Mesendoderm (in vitro differentiated cells): ENCODE measurements at regions not wholly inside any gene's neighbourhood (a gene's known extent, or its start where the extent isn't known, plus 50 kb on each side); places are given as distances from the start of the nearest gene placed in this dataset.

ENCODE experiments used
- DNase-seq: peaks from one replicate; pipeline ENCODE4 v3.0.0; 2013
- H2AK5ac ChIP-seq: 2 replicates; pipeline ENCODE4 v1.6.1; 2013; ENCODE audit warnings: low read length, inconsistent platforms
- H2BK120ac ChIP-seq: 2 replicates; pipeline ENCODE4 v1.6.1; 2013; ENCODE audit warnings: low read depth, mild to moderate bottlenecking, low read length, moderate library complexity, mixed read lengths
- H2BK15ac ChIP-seq: replicated peaks from 2 replicates; pipeline ENCODE4 v1.6.1; 2013; ENCODE audit warnings: low read depth, mild to moderate bottlenecking, moderate library complexity
- H2BK5ac ChIP-seq: 2 replicates; pipeline ENCODE4 v1.6.1; 2013; ENCODE audit warnings: low read length, inconsistent platforms
- H3K18ac ChIP-seq: 2 replicates; pipeline ENCODE4 v1.6.1; 2013; ENCODE audit warnings: mild to moderate bottlenecking, low read length, mixed read lengths
- H3K23ac ChIP-seq: one replicate; pipeline ENCODE4 v1.6.1; 2013; ENCODE audit warnings: low read length
- H3K27ac ChIP-seq: 2 replicates; pipeline ENCODE4 v1.5.1; 2013; ENCODE audit warnings: low read depth, mild to moderate bottlenecking, inconsistent platforms, low read length, moderate library complexity
- H3K27me3 ChIP-seq: 2 replicates; pipeline ENCODE4 v1.6.1; 2013; ENCODE audit warnings: low read length, control low read depth, mild to moderate bottlenecking, inconsistent platforms; ENCODE audit not compliant: insufficient read depth, poor library complexity
- H3K36me3 ChIP-seq: 2 replicates; pipeline ENCODE4 v1.6.1; 2013; ENCODE audit warnings: low read length, inconsistent platforms; ENCODE audit not compliant: control insufficient read depth, insufficient read depth
- H3K4ac ChIP-seq: one replicate; pipeline ENCODE4 v1.6.1; 2013; ENCODE audit warnings: low read depth, mild to moderate bottlenecking, low read length, moderate library complexity
- H3K4me1 ChIP-seq: 2 replicates; pipeline ENCODE4 v1.6.1; 2013; ENCODE audit warnings: low read depth, low read length, inconsistent platforms; ENCODE audit not compliant: control insufficient read depth
- H3K4me2 ChIP-seq: 2 replicates; pipeline ENCODE4 v1.6.1; 2013; ENCODE audit warnings: low read length
- H3K4me3 ChIP-seq: 2 replicates; pipeline ENCODE4 v1.5.1; 2013; ENCODE audit warnings: mild to moderate bottlenecking, low read length
- H3K56ac ChIP-seq: one replicate; pipeline ENCODE4 v1.6.1; 2013; ENCODE audit warnings: low read length
- H3K79me1 ChIP-seq: 2 replicates; pipeline ENCODE4 v1.6.1; 2013; ENCODE audit warnings: low read length, inconsistent platforms
- H3K79me2 ChIP-seq: 2 replicates; pipeline ENCODE4 v1.6.1; 2013; ENCODE audit warnings: mild to moderate bottlenecking, low read length; ENCODE audit not compliant: control insufficient read depth, insufficient read depth
- H3K9ac ChIP-seq: 2 replicates; pipeline ENCODE4 v1.6.1; 2013; ENCODE audit warnings: low read length, inconsistent platforms
- H4K5ac ChIP-seq: one replicate; pipeline ENCODE4 v1.6.1; 2013; ENCODE audit warnings: low read length
- H4K8ac ChIP-seq: one replicate; pipeline ENCODE4 v1.6.1; 2013; ENCODE audit warnings: low read depth, mild to moderate bottlenecking, control low read depth, low read length, moderate library complexity
- WGBS: extraction: QIAGEN DNeasy Blood & Tissue Kit; methylation state at CpG from one replicate; pipeline ENCODE4 v1.1.7; 2013; ENCODE audit warnings: low lambda C conversion rate, missing lambda C conversion rate; ENCODE audit not compliant: insufficient coverage; ENCODE audit errors: extremely low coverage; 5-methylcytosine and 5-hydroxymethylcytosine counted together

GRCh38 chr4:115274545-115274944, 161.1 kb upstream of the NDST4 start:
- no peaks in the 10 kb centered on the region for H3K27me3 ChIP-seq
- H2BK15ac ChIP-seq = no peak overlapping the region
- H3K9ac ChIP-seq = no peak overlapping the region
- H2BK5ac ChIP-seq = no peak overlapping the region
- H3K18ac ChIP-seq = no peak overlapping the region
- H3K4me1 ChIP-seq = no peaks in the 10 kb centered on the region
- no peak overlapping the region for H2AK5ac ChIP-seq
- no peak overlapping the region for H3K27ac ChIP-seq
- H3K56ac ChIP-seq = no peak overlapping the region
- H4K5ac ChIP-seq = no peak overlapping the region
- DNase-seq = no peak
- no peaks in the 10 kb centered on the region for H3K79me2 ChIP-seq
- H3K36me3 ChIP-seq = no peaks in the 10 kb centered on the region
- no peak overlapping the region for H3K4me2 ChIP-seq
- H3K23ac ChIP-seq = no peak overlapping the region
- no peaks in the 10 kb centered on the region for H3K79me1 ChIP-seq
- H3K4ac ChIP-seq = no peak overlapping the region
- no peak overlapping the region for H4K8ac ChIP-seq
- no peak overlapping the region for H3K4me3 ChIP-seq
- H2BK120ac ChIP-seq = no peak overlapping the region

- Histone ChIP-seq H3K79me1 (no peaks in the 10 kb centered on the region), H3K79me2 (no peaks in the 10 kb centered on the region), H3K36me3 (no peaks in the 10 kb centered on the region), H2AK5ac (no peak overlapping the region), H3K27ac (no peak overlapping the region), H3K4me1 (no peaks in the 10 kb centered on the region), H2BK15ac (no peak overlapping the region), H3K23ac (no peak overlapping the region), H4K8ac (no peak overlapping the region), H3K56ac (no peak overlapping the region), H2BK120ac (no peak overlapping the region), H3K4ac (no peak overlapping the region), H3K27me3 (no peaks in the 10 kb centered on the region), H2BK5ac (no peak overlapping the region), H3K18ac (no peak overlapping the region), H3K9ac (no peak overlapping the region), H3K4me3 (no peak overlapping the region), H3K4me2 (no peak overlapping the region), H4K5ac (no peak overlapping the region)
- DNase-seq = no peak
- 100% methylated on average over 1 of the region's 2 CpGs for WGBS
These were observed 159.2 kb upstream of the NDST4 start for GRCh38 chr4:115272594-115272993.

DNA sequence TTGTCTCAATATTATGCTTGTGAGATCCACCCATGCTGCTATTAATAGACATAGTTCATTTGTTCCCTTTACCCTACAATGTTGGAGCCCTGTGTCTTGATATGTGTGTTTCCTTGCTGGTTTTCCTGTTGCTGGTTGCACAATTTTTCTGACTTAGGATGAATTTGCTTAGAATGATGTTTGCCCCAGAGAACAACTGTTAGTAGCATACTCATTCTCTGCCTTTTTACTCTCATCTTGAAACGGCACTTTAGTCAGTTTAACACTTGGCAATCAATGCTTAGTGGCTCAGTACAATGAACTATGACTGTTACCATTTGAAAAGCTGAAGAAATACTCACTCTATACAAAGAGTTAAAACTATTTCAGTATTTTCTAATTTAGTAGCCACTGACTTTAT, 158.8 kb upstream of the NDST4 start:
- H2BK120ac ChIP-seq = no peak overlapping the region
- no peak overlapping the region for H3K9ac ChIP-seq
- H2AK5ac ChIP-seq = no peak overlapping the region
- H2BK15ac ChIP-seq = no peak overlapping the region
- no peak for DNase-seq
- no peaks in the 10 kb centered on the region for H3K27me3 ChIP-seq
- H3K4me3 ChIP-seq = no peak overlapping the region
- H3K23ac ChIP-seq = no peak overlapping the region
- no peaks in the 10 kb centered on the region for H3K36me3 ChIP-seq
- H3K79me1 ChIP-seq = no peaks in the 10 kb centered on the region
- H2BK5ac ChIP-seq = no peak overlapping the region
- WGBS = no CpG with 5 or more reads among the region's 1 CpG
- H4K8ac ChIP-seq = no peak overlapping the region
- no peak overlapping the region for H3K4ac ChIP-seq
- H3K79me2 ChIP-seq = no peaks in the 10 kb centered on the region
- no peak overlapping the region for H3K27ac ChIP-seq
- no peak overlapping the region for H3K18ac ChIP-seq
- no peak overlapping the region for H4K5ac ChIP-seq
- H3K4me2 ChIP-seq = no peak overlapping the region
- no peak overlapping the region for H3K56ac ChIP-seq
- no peaks in the 10 kb centered on the region for H3K4me1 ChIP-seq

DNA sequence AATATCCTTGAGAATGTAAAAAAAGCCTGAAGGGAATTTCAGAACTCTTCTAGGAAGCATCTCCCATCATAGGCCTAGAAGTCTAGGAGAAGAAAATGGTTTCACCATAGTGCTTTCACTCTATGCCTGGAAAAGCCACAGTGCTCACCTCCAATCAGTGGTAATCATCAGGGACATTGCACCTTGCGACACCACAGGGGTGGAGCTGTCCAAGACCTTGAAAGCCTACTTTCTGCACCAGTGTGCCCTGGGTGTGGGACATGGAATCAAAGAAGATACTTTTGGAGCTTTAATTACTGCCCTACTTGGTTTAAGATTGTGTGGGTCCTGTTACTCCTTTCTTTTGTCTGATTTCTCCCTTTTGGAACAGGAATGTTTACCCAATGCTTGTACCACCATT, 146.8 kb upstream of the NDST4 start:
- H3K79me2 ChIP-seq = no peaks in the 10 kb centered on the region
- no peak overlapping the region for H2BK5ac ChIP-seq
- WGBS = no CpG with 5 or more reads among the region's 1 CpG

DNA sequence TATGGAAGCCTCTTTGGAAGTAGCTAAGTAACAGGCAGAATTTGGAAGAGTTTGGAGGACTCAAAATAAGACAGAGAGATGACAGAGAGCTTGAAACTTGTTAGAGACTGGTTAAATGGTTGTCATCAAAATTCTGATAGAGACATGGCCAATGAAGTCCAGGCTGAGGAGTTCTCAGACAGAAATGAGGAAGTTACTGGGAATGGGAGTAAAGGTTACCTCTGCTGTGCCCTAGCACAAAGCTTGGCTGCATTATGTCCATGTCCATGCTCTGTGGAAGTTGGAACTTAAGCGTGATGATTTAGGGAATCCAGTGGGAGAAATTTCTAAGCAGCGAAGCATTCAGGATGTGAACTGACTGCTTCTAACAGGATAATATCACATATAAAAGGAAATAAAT, 146.2 kb upstream of the NDST4 start:
- Histone ChIP-seq H4K8ac (no peak overlapping the region), H3K56ac (no peak overlapping the region), H3K4me1 (no peaks in the 10 kb centered on the region), H3K27me3 (no peaks in the 10 kb centered on the region), H3K4me3 (no peak overlapping the region), H2BK120ac (no peak overlapping the region), H3K36me3 (no peaks in the 10 kb centered on the region), H2BK15ac (no peak overlapping the region), H3K79me2 (no peaks in the 10 kb centered on the region), H3K23ac (no peak overlapping the region), H3K27ac (no peak overlapping the region), H4K5ac (no peak overlapping the region), H3K18ac (no peak overlapping the region), H3K4me2 (no peak overlapping the region), H3K9ac (no peak overlapping the region), H2BK5ac (no peak overlapping the region), H3K79me1 (no peaks in the 10 kb centered on the region), H3K4ac (no peak overlapping the region), H2AK5ac (no peak overlapping the region)
- DNase-seq = no peak
- WGBS = no CpG with 5 or more reads among the region's 2 CpGs

More for the DNA sequence above, 146.8 kb upstream of the NDST4 start:
- no peak overlapping the region for H3K4me2 ChIP-seq
- H3K56ac ChIP-seq = no peak overlapping the region
- H3K4me1 ChIP-seq = no peaks in the 10 kb centered on the region
- no peak overlapping the region for H2BK15ac ChIP-seq
- no peak overlapping the region for H4K8ac ChIP-seq
- no peak overlapping the region for H2AK5ac ChIP-seq
- no peaks in the 10 kb centered on the region for H3K27me3 ChIP-seq
- no peak overlapping the region for H3K18ac ChIP-seq
- H3K23ac ChIP-seq = no peak overlapping the region
- no peak for DNase-seq
- no peaks in the 10 kb centered on the region for H3K79me1 ChIP-seq
- no peaks in the 10 kb centered on the region for H3K36me3 ChIP-seq
- H2BK120ac ChIP-seq = no peak overlapping the region
- no peak overlapping the region for H3K9ac ChIP-seq
- no peak overlapping the region for H4K5ac ChIP-seq
- H3K27ac ChIP-seq = no peak overlapping the region
- peak overlapping the region; percentile 16 for H3K4ac ChIP-seq
- H3K4me3 ChIP-seq = no peak overlapping the region

GRCh38 chr4:115249808-115250207, 136.4 kb upstream of the NDST4 start:
- Histone ChIP-seq H2BK5ac (no peak overlapping the region), H3K4me2 (no peak overlapping the region), H4K8ac (no peak overlapping the region), H3K36me3 (no peaks in the 10 kb centered on the region), H3K56ac (no peak overlapping the region), H3K4me3 (no peak overlapping the region), H3K79me1 (no peaks in the 10 kb centered on the region), H3K79me2 (no peaks in the 10 kb centered on the region), H2BK15ac (no peak overlapping the region), H3K9ac (no peak overlapping the region), H3K23ac (no peak overlapping the region), H3K27ac (no peak overlapping the region), H2BK120ac (no peak overlapping the region), H3K4ac (no peak overlapping the region), H3K4me1 (no peaks in the 10 kb centered on the region), H4K5ac (no peak overlapping the region), H3K27me3 (no peaks in the 10 kb centered on the region), H2AK5ac (no peak overlapping the region), H3K18ac (no peak overlapping the region)
- DNase-seq = no peak
- no CpG with 5 or more reads among the region's 3 CpGs for WGBS
